Uterus (tissue), 3 donors: ENCODE measurements at regions not wholly inside any gene's neighbourhood (a gene's known extent, or its start where the extent isn't known, plus 50 kb on each side); places are given as distances from the start of the nearest gene placed in this dataset.

Experiments
- DNase-seq, 2 donors: peaks; one replicate each; pipeline ENCODE4 v3.0.0-alpha.2; 2019 to 2020
- H3K27ac ChIP-seq, 2 donors: fragments of 200-600 bp; sonication (generic); 1 replicate in 1 of 2; 2 replicates in 1 of 2; pipeline ENCODE4 v1.5.1; 2016 to 2018
- H3K27me3 ChIP-seq, 2 donors: fragments of 200-600 bp; sonication (generic); one replicate each; pipeline ENCODE4 v1.5.1; 2018 to 2019; ENCODE audit warnings: control low read depth in 1 of 2
- H3K36me3 ChIP-seq, 2 donors: fragments of 200-600 bp; sonication (generic); one replicate each; pipeline ENCODE4 v1.5.1; 2019; ENCODE audit warnings: control low read depth in 1 of 2
- H3K4me1 ChIP-seq, 2 donors: fragments of 200-600 bp; sonication (generic); one replicate each; pipeline ENCODE4 v1.5.1; 2018 to 2019; ENCODE audit warnings: control low read depth in 1 of 2
- H3K4me3 ChIP-seq, 2 donors: fragments of 200-600 bp; sonication (generic); 1 replicate in 1 of 2; 2 replicates in 1 of 2; pipeline ENCODE4 v1.5.1; 2018 to 2019; ENCODE audit warnings: mild to moderate bottlenecking in 1 of 2
- H3K9me3 ChIP-seq, 2 donors: fragments of 200-600 bp; sonication (generic); one replicate each; pipeline ENCODE4 v1.5.1; 2019; ENCODE audit warnings: control low read depth in 1 of 2
- CTCF ChIP-seq, 4 experiments: fragments of 200-600 bp in 2 of 4; fragments of 450-650 bp in 2 of 4; sonication (generic) in 2 of 4; IDR thresholded peaks; one replicate each; pipeline ENCODE4 v1.5.1; 2016 to 2019; ENCODE audit warnings: antibody characterized with exemption in 4 of 4, mild to moderate bottlenecking in 2 of 4, moderate library complexity in 1 of 4
- POLR2A ChIP-seq, 2 donors: fragments of 450-650 bp; IDR thresholded peaks; one replicate each; pipeline ENCODE4 v1.6.1; 2016; ENCODE audit warnings: antibody characterized with exemption in 2 of 2, mild to moderate bottlenecking in 1 of 2, moderate library complexity in 1 of 2
- intact Hi-C: fragments of 100-400 bp; cut with DNase I; formaldehyde crosslinking; loops from one replicate; pipeline ENCODE4 v1.15.1; 2023; ENCODE audit warnings: low total_unique reads
- donor health status: DM: yes; HTN: yes; CAD: no.

- intact Hi-C loops = no loop called here
- peak in 1 of 2 donors; percentile 8 for DNase-seq
- no peaks in the 10 kb centered on the region for H3K9me3 ChIP-seq
Observed at GRCh38 chr16:86242244-86243122, 267.8 kb upstream of the FOXF1 start.

GRCh38 chr16:86243123-86243473, 267.2 kb upstream of the FOXF1 start:
- TF ChIP-seq CTCF (IDR thresholded peaks at IDR 0.05) (no peak), POLR2A (IDR thresholded peaks at IDR 0.05) (no peak)
- Histone ChIP-seq H3K27ac (no peak overlapping the region), H3K4me1 (no peaks in the 10 kb centered on the region), H3K36me3 (no peaks in the 10 kb centered on the region), H3K27me3 (no peaks in the 10 kb centered on the region), H3K4me3 (no peak overlapping the region), H3K9me3 (no peaks in the 10 kb centered on the region)
- DNase-seq = no peak
- intact Hi-C loops = no loop called here

More at GRCh38 chr16:86242244-86243122, 267.8 kb upstream of the FOXF1 start:
- Histone ChIP-seq H3K4me1 (no peaks in the 10 kb centered on the region), H3K36me3 (no peaks in the 10 kb centered on the region), H3K4me3 (no peak overlapping the region), H3K27ac (no peak overlapping the region), H3K27me3 (no peaks in the 10 kb centered on the region)
- TF ChIP-seq POLR2A (IDR thresholded peaks at IDR 0.05) (no peak), CTCF (IDR thresholded peaks at IDR 0.05) (no peak)

- no peaks in the 10 kb centered on the region for H3K27me3 ChIP-seq
Observed at GRCh38 chr16:86243571-86244154, 266.7 kb upstream of the FOXF1 start.

GRCh38 chr16:86244158-86244557, 266.2 kb upstream of the FOXF1 start:
- no peak overlapping the region for H3K4me3 ChIP-seq
- TF ChIP-seq POLR2A (IDR thresholded peaks at IDR 0.05) = no peak
- no peak for TF ChIP-seq CTCF (IDR thresholded peaks at IDR 0.05)
- H3K36me3 ChIP-seq = no peaks in the 10 kb centered on the region
- no peaks in the 10 kb centered on the region for H3K9me3 ChIP-seq
- no peaks in the 10 kb centered on the region for H3K27me3 ChIP-seq
- intact Hi-C loops = no loop called here
- no peak for DNase-seq
- no peaks in the 10 kb centered on the region for H3K4me1 ChIP-seq
- no peak overlapping the region for H3K27ac ChIP-seq

More at GRCh38 chr16:86243571-86244154, 266.7 kb upstream of the FOXF1 start:
- intact Hi-C loops = no loop called here
- no peaks in the 10 kb centered on the region for H3K4me1 ChIP-seq
- H3K9me3 ChIP-seq = no peaks in the 10 kb centered on the region
- DNase-seq = no peak
- no peak overlapping the region for H3K27ac ChIP-seq
- TF ChIP-seq POLR2A (IDR thresholded peaks at IDR 0.05) (no peak), CTCF (IDR thresholded peaks at IDR 0.05) (no peak)
- H3K4me3 ChIP-seq = no peak overlapping the region
- H3K36me3 ChIP-seq = no peaks in the 10 kb centered on the region

- Histone ChIP-seq H3K9me3 (no peaks in the 10 kb centered on the region), H3K27ac (no peak overlapping the region), H3K4me3 (no peak overlapping the region), H3K27me3 (no peaks in the 10 kb centered on the region), H3K4me1 (no peaks in the 10 kb centered on the region), H3K36me3 (no peaks in the 10 kb centered on the region)
- TF ChIP-seq CTCF (IDR thresholded peaks at IDR 0.05) (no peak), POLR2A (IDR thresholded peaks at IDR 0.05) (no peak)
- DNase-seq = no peak
- intact Hi-C loops = no loop called here
Observed at GRCh38 chr16:86244936-86245335, 265.4 kb upstream of the FOXF1 start.
